Stimulated activated CD4-positive, alpha-beta T cell treated with anti-CD3 and anti-CD28 coated beads, Interleukin-1b, Interleukin-23, amount 100 ng/mL, for 48 hours (primary cell): ENCODE measurements at regions not wholly inside any gene's neighbourhood (a gene's known extent, or its start where the extent isn't known, plus 50 kb on each side); places are given as distances from the start of the nearest gene placed in this dataset.
"Not testable (repeated sequence)": the region's sequence is repeated elsewhere in the genome, so short reads cannot be mapped to it uniquely, and the experiment has no call there.

Experiments
- DNase-seq: peaks from one replicate; pipeline ENCODE4 v3.0.0-alpha.2; 2020

- no peak for DNase-seq
These were observed 234.3 kb downstream of the SQOR start for GRCh38 chr15:45869034-45869668.

GRCh38 chr15:45871121-45871855, 236.5 kb downstream of the SQOR start:
- DNase-seq, result no peak

- no peak for DNase-seq
These were observed 239.0 kb downstream of the SQOR start for GRCh38 chr15:45873781-45874180.

GRCh38 chr15:45874566-45874965, 239.7 kb downstream of the SQOR start:
- not testable (repeated sequence) for DNase-seq

GRCh38 chr15:45884289-45884688, 249.5 kb downstream of the SQOR start:
- no peak for DNase-seq

GRCh38 chr15:45884755-45885445, 250.1 kb downstream of the SQOR start:
- no peak for DNase-seq

GRCh38 chr15:45885801-45886200, 251.0 kb downstream of the SQOR start:
- no peak for DNase-seq

GRCh38 chr15:45891766-45892165, 256.9 kb downstream of the SQOR start:
- no peak for DNase-seq

GRCh38 chr15:45892182-45892581, 257.4 kb downstream of the SQOR start:
- no peak for DNase-seq

- no peak for DNase-seq
These were observed 268.5 kb downstream of the SQOR start for GRCh38 chr15:45903283-45903682.

GRCh38 chr15:45904019-45904418, 269.2 kb downstream of the SQOR start:
- DNase-seq, result no peak

GRCh38 chr15:45906230-45906629, 271.4 kb downstream of the SQOR start:
- DNase-seq, result no peak

- no peak for DNase-seq
These were observed 275.8 kb downstream of the SQOR start for GRCh38 chr15:45910671-45911070.

GRCh38 chr15:45913451-45913850, 278.6 kb downstream of the SQOR start:
- DNase-seq, result no peak

- no peak for DNase-seq
These were observed 279.6 kb downstream of the SQOR start for GRCh38 chr15:45914425-45914824.

- DNase-seq, result no peak
These were observed 284.0 kb downstream of the SQOR start for GRCh38 chr15:45918839-45919238.

GRCh38 chr15:45919806-45920205, 285.0 kb downstream of the SQOR start:
- DNase-seq, result no peak

- DNase-seq, result no peak
These were observed 286.5 kb downstream of the SQOR start for GRCh38 chr15:45921376-45921775.

GRCh38 chr15:45921978-45922377, 287.1 kb downstream of the SQOR start:
- no peak for DNase-seq

GRCh38 chr15:45941367-45941766, 306.5 kb downstream of the SQOR start:
- no peak for DNase-seq

- no peak for DNase-seq
These were observed 308.4 kb downstream of the SQOR start for GRCh38 chr15:45943240-45943639.

GRCh38 chr15:45946111-45946510, 311.3 kb downstream of the SQOR start:
- no peak for DNase-seq

- DNase-seq, result no peak
These were observed 313.4 kb downstream of the SQOR start for GRCh38 chr15:45948181-45948621.

- no peak for DNase-seq
These were observed 324.1 kb downstream of the SQOR start for GRCh38 chr15:45958924-45959323.
